RKO (cell line): ENCODE measurements at regions not wholly inside any gene's neighbourhood (a gene's known extent, or its start where the extent isn't known, plus 50 kb on each side); places are given as distances from the start of the nearest gene placed in this dataset.

Experiments
- DNase-seq: peaks from one replicate; pipeline ENCODE4 v3.0.0-alpha.2; 2016; ENCODE audit warnings: low spot score

GRCh38 chr2:236796236-236796635 lies 226.6 kb downstream of the ACKR3 start:
- no peak for DNase-seq

GRCh38 chr2:236797411-236797810 lies 227.8 kb downstream of the ACKR3 start:
- no peak for DNase-seq

DNA sequence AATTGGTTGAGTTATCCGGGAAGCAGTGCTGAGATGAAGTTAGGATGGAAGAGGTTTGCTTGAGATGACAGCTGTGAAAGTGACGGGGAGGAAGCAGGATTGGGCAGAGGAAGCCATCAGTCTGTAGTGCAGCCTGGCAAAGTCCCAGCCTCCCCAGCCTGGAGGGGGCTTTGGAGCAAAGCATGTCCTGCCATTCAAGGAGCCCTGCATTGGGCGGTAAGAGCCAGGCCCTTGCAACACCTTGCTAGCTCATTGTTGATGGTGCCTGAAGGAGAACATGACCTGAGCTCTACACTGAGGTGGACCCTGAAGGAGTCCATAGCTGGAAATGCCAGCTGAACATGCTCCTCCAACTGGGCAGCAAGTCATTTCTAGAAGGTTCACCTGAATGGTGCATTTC lies 228.9 kb downstream of the ACKR3 start:
- DNase-seq: no peak

GRCh38 chr2:236799391-236800026 lies 229.9 kb downstream of the ACKR3 start:
- no peak for DNase-seq

GRCh38 chr2:236802862-236803261 lies 233.2 kb downstream of the ACKR3 start:
- no peak for DNase-seq

DNA sequence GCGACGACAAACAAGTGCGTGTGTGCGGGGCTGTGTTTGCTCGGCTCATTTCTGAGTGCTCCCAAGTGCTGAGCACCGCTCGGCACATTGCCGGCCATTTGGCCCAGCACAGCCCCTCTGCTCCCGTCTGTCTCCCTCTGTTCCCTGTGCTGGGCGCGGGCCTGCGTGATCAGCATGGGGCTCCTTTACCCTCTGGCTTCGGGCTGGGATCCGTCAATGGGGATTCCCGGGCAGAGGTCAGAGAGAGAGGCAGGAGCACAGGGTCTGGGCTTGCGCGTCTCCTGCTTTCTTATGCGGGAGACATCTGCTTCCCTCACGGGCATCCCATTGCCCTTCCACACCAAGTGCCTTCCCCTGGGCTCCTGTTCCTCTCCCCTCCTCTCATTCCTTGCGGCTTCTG lies 234.0 kb downstream of the ACKR3 start:
- no peak for DNase-seq

GRCh38 chr2:236805800-236806531 lies 236.3 kb downstream of the ACKR3 start:
- DNase-seq: no peak

DNA sequence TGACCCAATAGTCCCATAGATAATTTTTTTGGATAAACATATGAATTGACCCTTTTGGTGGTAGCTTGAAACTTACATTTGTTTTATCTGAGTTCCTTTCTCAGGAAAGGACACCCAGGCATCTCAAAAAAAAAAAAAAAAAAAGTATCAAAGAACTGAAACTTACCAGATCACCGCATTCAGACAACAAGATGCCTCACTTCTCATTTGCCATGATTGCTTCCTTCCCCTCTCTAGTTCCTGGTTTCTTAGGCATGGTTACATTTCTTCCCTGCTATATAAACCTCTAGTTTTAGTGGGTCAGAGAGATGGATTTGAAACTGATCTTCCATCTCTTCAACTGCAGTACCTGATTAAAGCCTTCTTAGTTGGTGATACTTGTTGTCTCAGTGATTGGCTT lies 240.1 kb downstream of the ACKR3 start:
- DNase-seq: no peak

- DNase-seq: no peak
These were observed 241.5 kb downstream of the ACKR3 start for GRCh38 chr2:236811062-236811656.

DNA sequence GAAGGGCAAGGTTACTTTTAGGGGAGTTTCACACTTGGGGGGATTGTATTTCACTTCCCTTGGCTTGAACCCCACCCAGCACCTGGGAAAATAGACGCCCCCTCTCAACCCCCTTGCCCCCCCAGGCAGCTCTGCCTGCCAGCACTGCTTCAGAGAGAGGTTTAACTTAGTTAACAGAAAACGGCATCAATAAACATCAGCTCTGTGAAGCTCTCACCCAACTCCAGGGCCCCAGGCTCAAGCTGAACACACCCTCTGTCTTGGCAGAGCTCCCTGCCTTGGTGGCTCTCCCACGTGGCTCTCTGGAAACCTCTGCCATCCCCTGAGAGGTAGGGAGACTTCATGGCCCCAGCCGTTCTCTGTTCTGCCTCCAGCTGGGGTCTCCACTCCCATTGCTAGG lies 244.1 kb downstream of the ACKR3 start:
- DNase-seq: no peak

- no peak for DNase-seq
These were observed 245.0 kb downstream of the ACKR3 start for GRCh38 chr2:236814593-236814992.

- DNase-seq: no peak
These were observed 246.1 kb downstream of the ACKR3 start for GRCh38 chr2:236815746-236816145.

DNA sequence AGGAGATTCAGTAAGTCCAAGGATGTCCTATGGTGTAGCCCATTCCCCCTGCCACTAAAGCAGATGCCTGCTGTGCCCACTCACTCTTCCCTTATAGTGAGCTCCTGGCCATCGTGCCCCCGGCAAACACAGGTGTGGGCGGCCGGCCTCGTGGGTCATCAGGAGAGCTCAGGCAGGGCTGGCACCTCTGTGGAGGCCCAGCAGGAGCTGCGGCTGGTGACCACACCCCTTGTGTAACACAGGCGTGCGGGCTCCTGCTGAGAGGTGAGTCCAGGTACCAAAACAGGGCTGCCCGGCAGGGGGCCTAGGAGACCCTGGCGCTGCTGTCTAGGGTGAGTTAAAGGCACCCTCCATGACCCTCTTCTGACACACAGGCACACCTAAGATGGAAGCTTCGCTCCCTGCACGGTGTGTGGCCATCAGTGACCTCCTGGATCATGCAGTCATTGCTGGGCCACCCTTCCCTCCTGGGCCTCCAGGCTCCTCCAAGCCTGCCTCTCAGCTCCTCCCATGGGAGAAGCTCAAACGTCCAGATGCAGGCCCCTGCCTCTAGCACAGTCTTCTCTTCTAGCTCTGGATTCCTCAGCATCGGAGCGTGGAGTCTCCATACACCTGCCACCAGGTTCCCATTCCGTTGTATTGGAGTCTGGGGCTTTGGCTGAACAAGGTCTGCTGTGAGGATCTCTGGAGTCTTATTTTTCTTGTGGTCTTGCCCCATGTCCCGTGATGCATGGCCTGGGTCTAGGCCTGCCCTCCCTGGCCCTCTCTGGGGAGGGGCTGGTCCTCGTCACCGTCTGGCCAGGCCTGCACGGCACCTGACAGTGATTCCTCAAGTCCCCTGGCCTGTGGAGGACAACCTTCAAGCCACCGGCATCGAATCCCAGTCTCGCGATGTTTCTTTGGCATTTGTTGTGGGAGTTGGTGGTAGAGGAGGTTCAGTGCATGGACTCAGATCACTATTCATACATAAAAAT lies 246.9 kb downstream of the ACKR3 start:
- DNase-seq: no peak

DNA sequence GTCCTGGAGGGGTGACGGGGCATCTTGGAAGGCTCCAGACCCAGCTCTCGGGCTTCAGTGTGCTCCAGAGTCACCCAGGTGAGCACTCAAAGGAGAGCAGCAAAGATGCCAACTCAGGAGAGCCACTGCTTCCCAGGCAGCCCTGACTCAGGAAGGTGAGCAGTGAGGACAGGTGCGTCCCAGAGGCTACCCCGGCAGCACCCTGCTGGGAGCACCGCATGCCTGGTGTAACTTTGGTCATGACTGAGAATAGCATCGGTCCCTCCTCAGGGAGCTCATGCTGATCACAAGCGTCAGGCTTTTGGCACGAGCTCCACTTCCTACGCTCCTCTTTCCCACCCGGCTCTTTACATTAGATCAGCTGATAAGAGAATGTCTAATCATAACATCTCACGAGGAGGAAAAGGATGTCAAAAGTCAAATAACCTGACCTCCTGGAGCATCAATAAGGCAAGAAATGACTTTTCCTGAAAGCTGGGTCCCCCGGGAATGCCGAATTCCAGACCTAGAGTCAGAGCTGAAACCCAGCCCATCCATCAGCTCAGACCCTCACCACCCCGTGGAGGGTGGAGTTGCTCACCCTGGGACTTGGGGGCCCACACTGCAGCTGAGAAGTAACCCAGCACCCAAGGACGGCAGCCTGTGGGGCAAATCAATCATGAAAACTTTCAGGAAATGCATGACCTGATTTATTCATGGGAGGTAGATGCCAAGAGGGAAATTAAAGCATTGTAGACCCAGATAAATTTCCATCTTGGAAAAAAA lies 248.8 kb downstream of the ACKR3 start:
- DNase-seq: no peak

DNA sequence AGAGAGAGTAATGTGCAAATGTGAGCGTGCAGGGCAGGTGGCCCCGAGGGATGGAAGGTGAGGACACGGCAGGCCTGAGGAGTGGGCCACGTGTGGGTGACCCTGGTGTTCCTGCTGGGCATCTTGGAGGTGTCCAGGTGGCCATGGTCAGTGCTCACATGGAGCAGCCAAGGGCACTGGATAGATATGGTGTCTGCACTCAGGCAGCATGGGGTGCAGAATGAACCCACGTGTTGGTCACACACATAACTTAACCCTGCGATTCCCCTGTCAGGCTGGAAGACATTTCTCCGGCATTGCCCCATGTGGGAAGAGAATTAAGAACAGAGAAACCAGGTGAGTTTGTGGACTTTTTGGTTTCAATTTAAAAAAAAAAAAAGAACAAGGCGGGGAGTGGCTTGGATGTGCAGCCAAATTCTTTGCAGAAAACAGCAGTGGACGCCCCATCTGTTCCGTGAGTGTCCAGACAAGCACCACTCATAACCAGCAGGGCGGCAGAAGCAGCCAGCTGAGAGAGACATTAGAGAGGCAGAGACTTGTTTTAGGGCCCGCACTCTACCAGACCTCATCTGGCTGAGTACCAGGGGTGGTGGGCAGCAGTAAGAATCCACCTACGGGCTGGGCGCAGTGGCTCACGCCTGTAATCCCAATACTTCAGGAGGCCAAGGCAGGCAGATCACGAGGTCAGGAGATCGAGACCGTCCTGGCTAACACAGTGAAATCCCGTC lies 249.8 kb downstream of the ACKR3 start:
- DNase-seq: no peak

GRCh38 chr2:236820763-236821344 lies 251.2 kb downstream of the ACKR3 start:
- DNase-seq: no peak

- no peak for DNase-seq
These were observed 253.5 kb downstream of the ACKR3 start for GRCh38 chr2:236823041-236823629.

DNA sequence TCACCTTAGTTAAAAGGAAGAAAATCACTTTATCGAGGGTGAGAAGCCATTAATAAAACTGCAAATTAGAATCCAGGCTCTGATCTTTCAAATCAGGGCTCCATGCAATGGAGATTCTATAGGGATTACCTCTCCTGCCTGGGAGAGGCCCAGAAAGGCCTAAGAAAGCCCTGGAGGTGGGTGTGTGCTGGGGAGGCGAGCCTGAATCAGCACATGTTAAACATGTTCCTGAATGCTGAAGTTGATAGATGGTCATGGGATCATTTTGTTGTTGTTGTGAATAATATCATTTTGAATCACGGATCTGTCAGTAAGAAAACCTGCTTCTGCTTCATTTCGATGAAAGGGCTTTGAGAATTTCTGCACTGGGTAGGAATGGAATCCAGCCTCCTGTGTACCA lies 254.3 kb downstream of the ACKR3 start:
- no peak for DNase-seq

DNA sequence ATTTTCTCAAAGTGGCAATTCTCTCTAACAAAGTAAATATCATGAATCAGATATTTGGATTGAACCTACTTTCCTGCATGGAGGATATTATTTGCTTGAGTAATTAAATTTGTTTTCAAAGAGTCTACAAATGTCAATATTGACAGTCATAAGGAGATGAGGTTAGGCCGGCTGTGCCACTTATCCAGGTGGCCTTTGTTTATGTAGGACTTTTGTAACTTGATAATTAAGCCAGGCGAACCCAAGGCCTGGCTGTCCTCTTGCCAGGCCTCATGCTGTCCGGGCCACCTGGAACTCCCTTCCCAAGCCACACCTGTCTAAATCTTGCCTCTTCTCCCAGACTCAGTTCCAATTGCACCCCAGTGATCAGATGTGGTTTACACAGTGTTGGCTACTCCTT lies 255.2 kb downstream of the ACKR3 start:
- DNase-seq: no peak

GRCh38 chr2:236825989-236826510 lies 256.4 kb downstream of the ACKR3 start:
- DNase-seq: no peak
